ENCODE measurements at regions not wholly inside any gene's neighbourhood (a gene's known extent, or its start where the extent isn't known, plus 50 kb on each side); places are given as distances from the start of the nearest gene placed in this dataset.
"Not testable (repeated sequence)": the region's sequence is repeated elsewhere in the genome, so short reads cannot be mapped to it uniquely, and the experiment has no call there.

DNA sequence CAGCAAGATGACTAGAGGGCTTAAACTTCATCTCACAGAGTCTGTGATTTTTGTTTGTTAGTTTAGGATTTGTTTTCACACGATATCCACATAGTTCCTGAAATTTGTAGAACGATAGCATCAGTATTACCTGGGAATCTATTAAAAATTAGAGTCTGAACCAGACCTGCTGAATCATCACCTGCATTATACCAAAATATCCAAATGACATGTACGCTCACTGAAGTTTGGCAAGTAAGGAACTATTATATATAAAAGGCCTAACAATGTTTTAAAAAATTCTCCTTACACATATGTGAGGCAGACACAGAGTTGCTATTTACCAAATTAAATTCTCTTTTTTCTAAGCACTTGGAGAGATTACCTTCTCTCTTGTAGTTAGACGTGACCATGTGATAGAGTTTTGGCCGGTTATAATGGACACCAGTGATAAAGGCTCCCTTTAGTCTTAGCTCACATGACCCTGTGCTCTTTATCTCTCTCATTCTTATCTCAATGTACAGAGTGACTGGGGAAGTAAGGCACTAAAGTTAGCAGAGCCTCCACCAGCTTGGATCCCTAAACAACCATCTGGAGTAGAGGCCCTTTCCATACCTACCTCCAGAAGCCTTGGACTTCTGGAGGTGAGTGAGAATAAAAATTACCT is 363.1 kb downstream of the DSC3 start:
- no peak for DNase-seq (ENCODE audit: low spot score)
- Histone ChIP-seq H3K4me2 (no peak overlapping the region), H3K79me2 (no peaks in the 10 kb centered on the region), H3K4me3 (no peak overlapping the region), H2AFZ (no peak overlapping the region), H3K9me2 (replicated peaks; ENCODE audit: insufficient read depth) (no peaks in the 10 kb centered on the region), H3K9me3 (ENCODE audit: low read depth) (no peaks in the 10 kb centered on the region), H4K20me1 (ENCODE audit: insufficient read depth, poor library complexity, severe bottlenecking) (no peaks in the 10 kb centered on the region), H3K36me3 (replicated peaks; ENCODE audit: insufficient read depth, low read depth) (no peaks in the 10 kb centered on the region), H3K27ac (no peak overlapping the region), H3K4me1 (ENCODE audit: insufficient read depth) (no peaks in the 10 kb centered on the region), H3K27me3 (no peaks in the 10 kb centered on the region)
- TF ChIP-seq EZH2 (IDR thresholded peaks at IDR 0.05; ENCODE audit: borderline replicate concordance) = no peak
- no peak for TF ChIP-seq EZH2phosphoT487 (IDR thresholded peaks at IDR 0.05; ENCODE audit: low read depth, severe bottlenecking, unreplicated experiment)
- TF ChIP-seq, protein P1, sequence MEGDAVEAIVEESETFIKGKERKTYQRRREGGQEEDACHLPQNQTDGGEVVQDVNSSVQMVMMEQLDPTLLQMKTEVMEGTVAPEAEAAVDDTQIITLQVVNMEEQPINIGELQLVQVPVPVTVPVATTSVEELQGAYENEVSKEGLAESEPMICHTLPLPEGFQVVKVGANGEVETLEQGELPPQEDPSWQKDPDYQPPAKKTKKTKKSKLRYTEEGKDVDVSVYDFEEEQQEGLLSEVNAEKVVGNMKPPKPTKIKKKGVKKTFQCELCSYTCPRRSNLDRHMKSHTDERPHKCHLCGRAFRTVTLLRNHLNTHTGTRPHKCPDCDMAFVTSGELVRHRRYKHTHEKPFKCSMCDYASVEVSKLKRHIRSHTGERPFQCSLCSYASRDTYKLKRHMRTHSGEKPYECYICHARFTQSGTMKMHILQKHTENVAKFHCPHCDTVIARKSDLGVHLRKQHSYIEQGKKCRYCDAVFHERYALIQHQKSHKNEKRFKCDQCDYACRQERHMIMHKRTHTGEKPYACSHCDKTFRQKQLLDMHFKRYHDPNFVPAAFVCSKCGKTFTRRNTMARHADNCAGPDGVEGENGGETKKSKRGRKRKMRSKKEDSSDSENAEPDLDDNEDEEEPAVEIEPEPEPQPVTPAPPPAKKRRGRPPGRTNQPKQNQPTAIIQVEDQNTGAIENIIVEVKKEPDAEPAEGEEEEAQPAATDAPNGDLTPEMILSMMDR (IDR thresholded peaks at IDR 0.05; ENCODE audit: poor library complexity) = no peak
- 63% methylated on average over 5 of the region's 5 CpGs for WGBS (ENCODE audit: low lambda C conversion rate, missing lambda C conversion rate)

DNA sequence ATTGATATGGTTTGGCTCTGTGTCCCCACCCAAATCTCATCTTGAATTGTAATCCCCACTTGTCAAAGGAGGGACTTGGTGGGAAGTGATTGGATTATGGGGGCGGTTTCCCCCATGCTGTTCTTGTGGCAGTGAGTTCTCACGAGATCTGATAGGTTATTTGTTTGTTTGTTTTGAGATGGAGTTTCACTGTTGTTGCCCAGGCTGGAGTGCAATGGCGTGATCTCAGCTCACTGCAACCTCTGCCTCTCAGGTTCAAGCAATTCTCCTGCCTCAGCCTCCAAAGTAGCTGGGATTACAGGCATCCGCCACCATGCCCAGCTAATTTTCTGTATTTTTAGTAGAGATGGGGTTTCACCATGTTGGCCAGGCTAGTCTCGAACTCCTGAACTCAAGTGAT is 364.7 kb downstream of the DSC3 start:
- not testable (repeated sequence) for H3K36me3 ChIP-seq (replicated peaks; ENCODE audit: insufficient read depth, low read depth); H3K9me3 ChIP-seq (ENCODE audit: low read depth); H3K79me2 ChIP-seq; H3K27me3 ChIP-seq; H2AFZ ChIP-seq; H3K9me2 ChIP-seq (replicated peaks; ENCODE audit: insufficient read depth); H3K4me2 ChIP-seq; H3K4me3 ChIP-seq; H4K20me1 ChIP-seq (ENCODE audit: insufficient read depth, poor library complexity, severe bottlenecking); H3K27ac ChIP-seq; H3K4me1 ChIP-seq (ENCODE audit: insufficient read depth); DNase-seq (ENCODE audit: low spot score)
- WGBS (ENCODE audit: low lambda C conversion rate, missing lambda C conversion rate) = 96% methylated on average over 5 of the region's 5 CpGs

DNA sequence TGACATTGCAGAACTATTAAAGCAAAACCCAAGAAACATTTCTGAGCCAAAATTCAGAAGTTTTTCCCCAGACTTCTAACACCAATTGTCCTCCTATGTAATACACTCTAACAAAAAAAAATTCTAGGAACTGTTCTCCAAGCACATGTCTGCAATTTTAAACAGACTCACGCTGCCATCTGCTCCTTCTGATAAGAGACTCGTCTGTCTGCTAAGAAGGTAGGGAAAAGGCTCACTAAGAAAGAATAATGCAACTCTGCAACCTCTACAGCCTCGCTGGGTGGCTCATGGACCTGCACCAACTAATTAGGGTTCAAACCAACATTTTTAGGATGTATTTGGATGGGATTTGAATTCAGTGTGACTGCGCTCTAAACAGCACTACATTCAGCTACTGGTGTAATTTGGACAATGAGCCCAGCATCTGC is 366.5 kb downstream of the DSC3 start:
- H3K4me1 ChIP-seq (ENCODE audit: insufficient read depth) = no peaks in the 10 kb centered on the region
- H3K27ac ChIP-seq = no peak overlapping the region
- H3K9me3 ChIP-seq (ENCODE audit: low read depth) = no peaks in the 10 kb centered on the region
- H4K20me1 ChIP-seq (ENCODE audit: insufficient read depth, poor library complexity, severe bottlenecking) = no peaks in the 10 kb centered on the region
- no peaks in the 10 kb centered on the region for H3K27me3 ChIP-seq
- no peak for DNase-seq (ENCODE audit: low spot score)
- H3K4me3 ChIP-seq = no peak overlapping the region
- WGBS (ENCODE audit: low lambda C conversion rate, missing lambda C conversion rate) = 24% methylated on average over 4 of the region's 4 CpGs
- no peak overlapping the region for H2AFZ ChIP-seq
- TF ChIP-seq EZH2 (IDR thresholded peaks at IDR 0.05; ENCODE audit: borderline replicate concordance) (no peak), EZH2phosphoT487 (IDR thresholded peaks at IDR 0.05; ENCODE audit: low read depth, severe bottlenecking, unreplicated experiment) (no peak)
- TF ChIP-seq, protein P1 (IDR thresholded peaks at IDR 0.05; ENCODE audit: poor library complexity) = no peak
- no peaks in the 10 kb centered on the region for H3K36me3 ChIP-seq (replicated peaks; ENCODE audit: insufficient read depth, low read depth)
- H3K9me2 ChIP-seq (replicated peaks; ENCODE audit: insufficient read depth) = no peaks in the 10 kb centered on the region
- H3K4me2 ChIP-seq = no peak overlapping the region
- no peaks in the 10 kb centered on the region for H3K79me2 ChIP-seq

DNA sequence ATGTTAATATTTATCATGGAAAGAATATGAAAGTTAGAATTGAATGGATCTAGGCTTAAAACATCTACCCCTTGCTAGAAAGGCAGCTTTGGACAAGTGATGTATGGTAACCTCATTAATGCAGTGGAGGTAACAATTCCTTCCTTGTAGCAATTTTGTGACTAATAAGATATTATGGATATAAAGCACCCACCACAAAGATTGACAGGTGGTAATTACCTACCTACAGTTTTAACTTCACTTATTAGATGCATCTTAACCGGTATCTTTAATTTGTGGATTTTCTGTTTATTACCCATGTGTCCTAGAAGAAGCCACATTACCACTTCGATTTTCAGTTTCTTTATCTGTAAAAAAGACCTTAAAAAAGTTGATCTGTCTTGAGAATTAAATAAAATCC is 367.0 kb downstream of the DSC3 start:
- Histone ChIP-seq H4K20me1 (ENCODE audit: insufficient read depth, poor library complexity, severe bottlenecking) (no peaks in the 10 kb centered on the region), H3K27me3 (no peaks in the 10 kb centered on the region), H3K4me2 (no peak overlapping the region), H2AFZ (no peak overlapping the region), H3K9me2 (replicated peaks; ENCODE audit: insufficient read depth) (no peaks in the 10 kb centered on the region), H3K27ac (no peak overlapping the region), H3K4me3 (no peak overlapping the region), H3K79me2 (no peaks in the 10 kb centered on the region), H3K36me3 (replicated peaks; ENCODE audit: insufficient read depth, low read depth) (no peaks in the 10 kb centered on the region), H3K4me1 (ENCODE audit: insufficient read depth) (no peaks in the 10 kb centered on the region), H3K9me3 (ENCODE audit: low read depth) (no peaks in the 10 kb centered on the region)
- TF ChIP-seq EZH2phosphoT487 (IDR thresholded peaks at IDR 0.05; ENCODE audit: low read depth, severe bottlenecking, unreplicated experiment) (no peak), EZH2 (IDR thresholded peaks at IDR 0.05; ENCODE audit: borderline replicate concordance) (no peak)
- TF ChIP-seq, protein P1 (IDR thresholded peaks at IDR 0.05; ENCODE audit: poor library complexity) = no peak
- 91% methylated on average over 2 of the region's 2 CpGs for WGBS (ENCODE audit: low lambda C conversion rate, missing lambda C conversion rate)
- DNase-seq (ENCODE audit: low spot score) = no peak

Measured in hepatocyte (in vitro differentiated cells).